Astrocyte (in vitro differentiated cells and primary cell): ENCODE measurements at regions not wholly inside any gene's neighbourhood (a gene's known extent, or its start where the extent isn't known, plus 50 kb on each side); places are given as distances from the start of the nearest gene placed in this dataset.
"Not testable (repeated sequence)": the region's sequence is repeated elsewhere in the genome, so short reads cannot be mapped to it uniquely, and the experiment has no call there.

Experiments used
- DNase-seq: peaks from one replicate; pipeline ENCODE4 v3.0.0-alpha.2; 2010; ENCODE audit warnings: low read depth
- FAIRE-seq: peaks from 2 replicates; lab custom pipeline; 2011; peaks lifted over from hg19 to GRCh38; lab: Jason Lieb, UNC
- H2AFZ ChIP-seq: 2 replicates; pipeline ENCODE4 v1.6.0; 2012; ENCODE audit warnings: low read depth, low read length, inconsistent platforms
- H3K27ac ChIP-seq: 2 replicates; pipeline ENCODE4 v1.5.1; 2011; ENCODE audit warnings: low read depth, low read length, inconsistent platforms
- H3K27me3 ChIP-seq: 2 replicates; pipeline ENCODE4 v1.6.0; 2011; ENCODE audit warnings: low read length, inconsistent platforms; ENCODE audit not compliant: insufficient read depth
- H3K36me3 ChIP-seq: 2 replicates; pipeline ENCODE4 v1.5.1; 2011; ENCODE audit warnings: low read length, inconsistent platforms; ENCODE audit not compliant: insufficient read depth
- H3K4me1 ChIP-seq: 2 replicates; pipeline ENCODE4 v1.5.1; 2011; ENCODE audit warnings: low read length, inconsistent platforms; ENCODE audit not compliant: insufficient read depth
- H3K4me2 ChIP-seq: 2 replicates; pipeline ENCODE4 v1.6.0; 2012; ENCODE audit warnings: low read length, inconsistent platforms
- H3K4me3 ChIP-seq: 2 replicates; pipeline ENCODE4 v1.5.1; 2011; ENCODE audit warnings: low read depth, mild to moderate bottlenecking, low read length, inconsistent platforms; ENCODE audit not compliant: insufficient read depth
- H3K79me2 ChIP-seq: 2 replicates; pipeline ENCODE4 v1.6.0; 2012; ENCODE audit warnings: mild to moderate bottlenecking, low read length, inconsistent platforms; ENCODE audit not compliant: insufficient read depth
- H3K9ac ChIP-seq: 2 replicates; pipeline ENCODE4 v1.6.0; 2012; ENCODE audit warnings: mild to moderate bottlenecking, low read length, inconsistent platforms
- H3K9me3 ChIP-seq: 2 replicates; pipeline ENCODE4 v1.5.1; 2012; ENCODE audit warnings: low read depth, mild to moderate bottlenecking, low read length, inconsistent platforms; ENCODE audit not compliant: insufficient read depth
- H4K20me1 ChIP-seq: 2 replicates; pipeline ENCODE4 v1.6.0; 2012; ENCODE audit warnings: low read length, inconsistent platforms; ENCODE audit not compliant: insufficient read depth
- H3K27ac Mint-ChIP-seq: one replicate; pipeline ENCODE4 v1.8.0; 2021; ENCODE audit warnings: mild to moderate bottlenecking, mixed read lengths; ENCODE audit not compliant: unreplicated experiment
- H3K27me3 Mint-ChIP-seq: one replicate; pipeline ENCODE4 v1.8.0; 2021; ENCODE audit warnings: low read depth, mixed read lengths; ENCODE audit not compliant: unreplicated experiment
- H3K36me3 Mint-ChIP-seq: one replicate; pipeline ENCODE4 v1.8.0; 2021; ENCODE audit warnings: low read depth, mixed read lengths; ENCODE audit not compliant: unreplicated experiment
- H3K4me1 Mint-ChIP-seq: one replicate; pipeline ENCODE4 v1.8.0; 2021; ENCODE audit warnings: low read depth, mixed read lengths; ENCODE audit not compliant: unreplicated experiment
- H3K4me3 Mint-ChIP-seq: one replicate; pipeline ENCODE4 v1.8.0; 2021; ENCODE audit warnings: mild to moderate bottlenecking, moderate library complexity, mixed read lengths; ENCODE audit not compliant: unreplicated experiment
- H3K9me3 Mint-ChIP-seq: one replicate; pipeline ENCODE4 v1.8.0; 2021; ENCODE audit warnings: mild to moderate bottlenecking, mixed read lengths; ENCODE audit not compliant: unreplicated experiment
- CTCF ChIP-seq: IDR thresholded peaks from 2 replicates; pipeline ENCODE4 v1.5.1; 2011; ENCODE audit warnings: low read depth, mild to moderate bottlenecking, inconsistent platforms, low read length, moderate library complexity; ENCODE audit not compliant: insufficient read depth
- EZH2 ChIP-seq: IDR thresholded peaks from 2 replicates; pipeline ENCODE4 v1.6.1; 2012; ENCODE audit warnings: mild to moderate bottlenecking, low read length, inconsistent platforms; ENCODE audit not compliant: insufficient read depth

- H4K20me1 ChIP-seq, result no peaks in the 10 kb centered on the region
- H3K4me2 ChIP-seq, result no peak overlapping the region
- DNase-seq (no peak), FAIRE-seq (no peak)
- H3K4me1 Mint-ChIP-seq, result no peaks in the 10 kb centered on the region
- H3K4me3 ChIP-seq, result no peak overlapping the region
- no peak overlapping the region for H3K4me3 Mint-ChIP-seq
- H3K27me3 Mint-ChIP-seq, result no peaks in the 10 kb centered on the region
- H3K27ac Mint-ChIP-seq, result no peak overlapping the region
- TF ChIP-seq EZH2 (no peak), CTCF (no peak)
- no peaks in the 10 kb centered on the region for H3K4me1 ChIP-seq
- no peaks in the 10 kb centered on the region for H3K36me3 ChIP-seq
- H3K79me2 ChIP-seq, result no peaks in the 10 kb centered on the region
- H3K27ac ChIP-seq, result no peak overlapping the region
- no peaks in the 10 kb centered on the region for H3K27me3 ChIP-seq
- no peaks in the 10 kb centered on the region for H3K9me3 Mint-ChIP-seq
- no peaks in the 10 kb centered on the region for H3K36me3 Mint-ChIP-seq
- no peaks in the 10 kb centered on the region for H3K9me3 ChIP-seq
- H3K9ac ChIP-seq, result no peak overlapping the region
- no peak overlapping the region for H2AFZ ChIP-seq
Measured at GRCh38 chr14:83894568-83894967, 1635.4 kb upstream of the FLRT2 start.

GRCh38 chr14:83898558-83898957, 1631.4 kb upstream of the FLRT2 start:
- not testable (repeated sequence) for H3K27me3 ChIP-seq, H3K4me2 ChIP-seq, H3K36me3 ChIP-seq, H3K4me1 Mint-ChIP-seq, H3K4me3 ChIP-seq, H3K27ac ChIP-seq, H3K79me2 ChIP-seq, H3K4me1 ChIP-seq, H3K4me3 Mint-ChIP-seq, H3K27me3 Mint-ChIP-seq, H3K9me3 Mint-ChIP-seq, FAIRE-seq, H3K9me3 ChIP-seq, H3K27ac Mint-ChIP-seq, H3K36me3 Mint-ChIP-seq, H3K9ac ChIP-seq, H2AFZ ChIP-seq, DNase-seq, H4K20me1 ChIP-seq

- Histone ChIP-seq H3K4me3 (no peak overlapping the region), H3K4me2 (no peak overlapping the region), H4K20me1 (no peaks in the 10 kb centered on the region), H3K79me2 (no peaks in the 10 kb centered on the region), H2AFZ (no peak overlapping the region), H3K27ac (no peak overlapping the region), H3K27me3 (no peaks in the 10 kb centered on the region), H3K4me1 (no peaks in the 10 kb centered on the region), H3K9ac (no peak overlapping the region), H3K9me3 (no peaks in the 10 kb centered on the region), H3K36me3 (no peaks in the 10 kb centered on the region)
- DNase-seq (no peak), FAIRE-seq (no peak)
- TF ChIP-seq CTCF (no peak), EZH2 (no peak)
- H3K4me3 Mint-ChIP-seq, result no peak overlapping the region
- no peaks in the 10 kb centered on the region for H3K9me3 Mint-ChIP-seq
- no peak overlapping the region for H3K27ac Mint-ChIP-seq
- H3K36me3 Mint-ChIP-seq, result no peaks in the 10 kb centered on the region
- no peaks in the 10 kb centered on the region for H3K4me1 Mint-ChIP-seq
- H3K27me3 Mint-ChIP-seq, result no peaks in the 10 kb centered on the region
Measured at GRCh38 chr14:83899706-83900105, 1630.2 kb upstream of the FLRT2 start.
